ENCODE measurements at regions not wholly inside any gene's neighbourhood (a gene's known extent, or its start where the extent isn't known, plus 50 kb on each side); places are given as distances from the start of the nearest gene placed in this dataset.
"Not testable (repeated sequence)": the region's sequence is repeated elsewhere in the genome, so short reads cannot be mapped to it uniquely, and the experiment has no call there.

DNA sequence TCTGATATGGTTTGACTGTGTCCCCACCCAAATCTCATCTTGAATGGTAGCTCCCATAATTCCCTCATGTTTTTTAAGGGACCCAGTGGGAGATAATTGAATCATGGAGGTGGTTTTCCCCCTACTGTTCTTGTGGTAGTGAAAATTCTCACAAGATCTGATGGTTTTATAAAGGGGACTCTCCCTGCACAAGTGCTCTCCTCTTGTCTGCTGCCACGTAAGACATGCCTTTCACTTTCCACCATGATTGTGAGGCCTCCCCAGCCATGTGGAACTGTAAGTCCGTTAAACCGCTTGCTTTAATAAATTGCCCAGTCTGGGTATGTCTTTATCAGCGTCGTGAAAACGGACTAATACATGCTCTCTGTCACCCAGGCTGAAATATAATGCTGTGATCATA, 200.9 kb upstream of the SLIT2 start:
- DNase-seq (ENCODE audit: low spot score): no peak

DNA sequence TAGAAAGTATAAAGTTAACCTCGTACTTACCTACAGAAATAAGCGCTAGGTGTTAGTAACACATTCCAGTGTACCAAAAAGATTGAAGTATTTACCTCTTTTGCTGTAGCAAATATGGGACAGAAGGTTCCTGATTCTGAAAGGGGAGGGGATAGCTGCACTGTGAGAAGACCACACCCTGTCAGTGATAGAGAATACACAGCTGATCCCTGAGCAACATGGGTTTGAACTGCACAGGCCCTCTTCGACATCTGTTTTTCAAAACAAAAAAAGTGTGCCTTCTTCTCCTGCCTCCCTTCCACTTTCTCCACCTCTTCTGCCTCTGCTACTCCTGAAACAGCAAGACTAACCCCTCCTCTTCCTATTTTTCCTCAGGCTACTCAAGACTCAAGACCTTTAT, 201.8 kb upstream of the SLIT2 start:
- no peak for DNase-seq (ENCODE audit: low spot score)

DNA sequence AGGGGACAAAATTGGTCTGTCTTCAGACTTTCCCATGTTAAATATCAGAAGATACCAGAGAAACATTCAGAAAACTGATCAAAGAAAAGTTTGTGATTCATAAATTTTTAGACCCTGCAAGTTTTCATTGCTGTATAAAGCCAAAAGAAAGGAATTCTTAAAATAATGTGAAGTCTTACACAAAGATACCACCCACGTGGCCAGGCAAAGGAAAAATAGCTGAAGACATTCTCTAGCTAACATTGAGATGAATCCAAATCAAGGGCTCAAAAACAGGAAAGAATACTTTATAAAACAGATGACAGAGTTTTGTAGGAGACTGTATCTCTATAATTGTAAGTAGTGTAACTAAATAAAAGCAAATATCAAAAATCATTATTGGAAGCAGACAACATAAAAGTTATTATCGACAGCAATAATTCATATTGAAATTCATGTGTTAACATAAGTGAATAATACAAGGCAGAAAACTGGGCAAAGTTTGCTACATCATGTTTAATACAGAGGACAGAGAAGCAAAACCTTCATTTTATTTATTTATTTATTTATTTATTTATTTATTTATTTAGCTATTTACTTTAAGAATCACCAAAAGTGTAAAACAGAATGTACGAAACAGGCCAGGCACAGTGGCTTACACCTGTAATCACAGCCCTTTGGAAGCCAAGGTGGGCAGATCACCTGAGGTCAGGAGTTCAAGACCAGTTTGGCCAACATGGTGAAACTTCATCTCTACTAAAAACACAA, 204.6 kb upstream of the SLIT2 start:
- DNase-seq (ENCODE audit: low spot score): no peak

DNA sequence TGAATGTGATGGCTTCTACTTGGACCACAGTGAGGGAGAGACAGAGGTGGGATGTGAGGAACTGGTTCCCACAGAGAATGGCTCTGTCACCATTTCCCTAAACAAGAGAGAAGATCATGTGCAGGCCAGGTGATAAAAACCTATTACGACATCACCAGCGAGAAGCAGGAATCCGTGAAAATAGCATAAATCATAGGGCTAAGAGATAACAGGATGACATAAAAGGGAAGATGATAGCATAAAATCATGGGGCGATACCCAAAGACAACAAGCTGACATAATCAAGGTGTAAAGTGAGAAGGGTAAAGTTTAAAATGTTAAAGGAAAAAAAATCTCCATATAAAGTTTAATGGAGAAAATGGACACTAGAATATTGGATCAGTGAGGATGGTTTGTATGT, 205.5 kb upstream of the SLIT2 start:
- no peak for DNase-seq (ENCODE audit: low spot score)

DNA sequence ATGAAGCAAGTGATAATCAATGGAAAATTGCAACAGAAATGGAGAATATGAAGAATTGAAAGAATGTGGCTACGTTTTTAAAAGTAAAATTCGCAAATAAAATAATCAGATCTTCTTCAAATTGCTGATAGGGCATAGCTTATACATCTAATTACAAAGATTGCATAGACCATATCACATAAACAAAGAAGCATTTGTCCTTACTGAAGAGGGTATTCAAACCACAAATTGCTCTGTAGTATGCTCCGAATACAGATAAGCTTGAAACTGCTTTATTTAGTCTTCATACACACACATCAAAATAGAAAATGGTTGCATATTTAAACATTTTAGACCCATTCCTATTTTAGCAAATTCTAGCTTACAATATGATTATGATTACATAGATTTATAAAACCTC, 206.7 kb upstream of the SLIT2 start:
- DNase-seq (ENCODE audit: low spot score): no peak

DNA sequence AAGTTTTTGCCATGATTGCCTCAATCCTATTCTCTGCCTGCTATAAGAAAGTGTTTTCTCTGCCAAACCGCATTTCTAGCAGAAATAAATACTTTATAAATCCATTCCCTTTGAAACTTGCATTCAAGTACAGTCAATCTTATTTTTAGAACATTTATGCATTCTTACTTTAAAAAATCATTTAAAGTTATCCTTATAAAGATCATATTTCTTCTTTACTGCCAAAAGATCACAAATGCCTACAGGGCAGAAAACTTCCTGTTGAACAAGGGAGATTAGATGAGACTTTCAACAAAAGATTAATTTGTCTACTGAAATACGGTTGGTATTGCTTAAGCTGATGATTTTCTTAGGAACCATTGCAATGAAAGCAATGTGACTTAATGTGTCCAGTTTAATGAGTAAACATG, 207.2 kb upstream of the SLIT2 start:
- DNase-seq (ENCODE audit: low spot score): no peak

DNA sequence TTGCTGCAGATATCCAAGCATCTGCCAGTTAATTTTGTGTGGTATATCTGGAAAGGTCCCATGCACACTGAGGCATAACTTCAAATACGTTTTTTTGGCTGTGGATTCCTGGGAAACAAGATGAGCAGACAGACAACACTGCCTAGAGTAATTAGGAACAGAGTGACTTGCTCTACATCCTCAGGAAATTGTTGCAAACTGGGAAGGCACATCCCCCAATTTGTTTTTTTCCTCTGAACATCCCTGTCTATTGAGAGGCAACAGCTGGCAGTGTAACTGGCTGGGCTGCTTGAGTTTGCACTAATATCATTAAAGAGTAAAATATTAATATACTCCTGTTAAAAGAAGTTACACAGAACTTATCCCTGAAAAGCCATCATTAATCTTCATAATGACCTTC, 207.7 kb upstream of the SLIT2 start:
- no peak for DNase-seq (ENCODE audit: low spot score)

DNA sequence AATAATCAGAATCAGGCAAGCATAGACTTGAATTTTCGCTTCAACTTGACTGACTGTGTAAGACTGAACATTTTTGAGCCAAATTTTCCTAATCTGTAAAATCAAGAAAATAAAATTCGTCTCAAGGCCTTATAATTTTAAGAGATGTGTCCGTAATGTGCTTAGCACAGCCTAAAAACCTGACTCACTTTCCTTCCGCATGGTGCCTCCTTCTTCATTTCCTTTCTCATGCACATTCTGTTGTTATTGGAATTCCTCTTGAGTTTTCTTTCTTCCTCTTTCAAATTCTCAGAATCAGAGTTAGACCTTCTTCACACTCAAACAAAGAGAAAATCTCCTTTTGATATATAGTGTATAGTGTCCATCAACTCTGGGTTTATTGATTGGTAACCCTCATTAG, 208.9 kb upstream of the SLIT2 start:
- DNase-seq (ENCODE audit: low spot score): no peak

DNA sequence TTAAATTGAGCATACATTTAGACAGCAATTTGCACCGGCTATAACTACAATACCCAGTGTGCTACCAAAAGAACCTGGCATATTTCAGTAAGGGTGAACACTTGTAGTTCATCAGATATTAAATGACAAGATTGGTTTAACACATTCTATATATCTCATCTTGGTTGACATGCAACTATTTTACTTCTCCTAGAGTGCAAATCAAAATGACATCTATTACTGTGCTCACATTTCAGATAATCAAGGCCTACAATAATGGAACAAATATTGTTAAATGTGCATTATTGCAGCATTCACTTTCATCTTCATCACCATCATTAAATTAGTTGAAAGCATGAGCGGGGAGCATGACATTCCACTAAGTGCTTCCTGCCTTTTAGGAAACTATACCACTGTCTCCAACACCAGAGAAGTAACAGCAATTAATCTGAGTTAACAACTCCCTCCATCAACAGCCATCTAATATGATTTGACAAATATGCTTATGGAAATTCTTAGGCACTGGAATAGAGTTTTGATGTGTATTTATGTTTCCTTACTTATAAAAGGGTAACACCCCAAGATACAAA, 209.8 kb upstream of the SLIT2 start:
- no peak for DNase-seq (ENCODE audit: low spot score)

DNA sequence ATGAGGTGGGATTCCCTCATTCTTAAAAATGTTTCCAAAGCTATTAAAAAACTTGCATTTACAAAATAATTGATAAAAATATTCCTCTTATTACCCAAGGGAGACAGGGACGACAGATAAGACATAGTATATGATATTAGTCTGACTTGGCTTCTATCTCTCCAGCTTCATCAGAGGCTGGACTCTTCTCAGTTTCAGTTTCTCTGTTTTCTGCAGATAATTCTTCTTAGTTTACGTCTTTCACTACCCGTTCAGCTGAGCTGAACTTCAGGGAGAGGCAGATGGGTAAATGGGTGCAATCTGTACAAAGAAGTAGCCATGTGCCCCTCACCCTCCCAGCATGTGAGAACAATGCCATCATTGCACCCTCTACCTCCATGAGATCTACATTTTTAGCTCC, 214.0 kb upstream of the SLIT2 start:
- DNase-seq (ENCODE audit: low spot score): no peak

DNA sequence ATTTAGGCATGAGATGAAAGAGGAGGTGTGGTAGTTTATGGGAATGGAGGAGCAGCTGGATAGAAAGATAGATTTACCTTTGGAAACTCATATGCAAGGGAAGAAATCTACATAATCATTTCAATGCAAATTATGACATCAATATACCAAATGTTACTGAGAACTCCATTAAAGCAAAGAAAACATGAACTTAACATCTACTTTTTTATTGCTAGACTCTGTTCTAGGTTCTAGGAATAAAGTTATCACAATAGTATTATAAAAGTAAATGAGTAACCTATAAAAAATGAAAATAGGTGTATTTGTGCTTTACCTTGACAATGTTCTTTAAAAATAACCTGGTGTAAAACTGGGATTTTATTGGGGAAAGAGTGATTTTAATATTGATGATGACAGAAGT, 221.6 kb upstream of the SLIT2 start:
- no peak for DNase-seq (ENCODE audit: low spot score)

DNA sequence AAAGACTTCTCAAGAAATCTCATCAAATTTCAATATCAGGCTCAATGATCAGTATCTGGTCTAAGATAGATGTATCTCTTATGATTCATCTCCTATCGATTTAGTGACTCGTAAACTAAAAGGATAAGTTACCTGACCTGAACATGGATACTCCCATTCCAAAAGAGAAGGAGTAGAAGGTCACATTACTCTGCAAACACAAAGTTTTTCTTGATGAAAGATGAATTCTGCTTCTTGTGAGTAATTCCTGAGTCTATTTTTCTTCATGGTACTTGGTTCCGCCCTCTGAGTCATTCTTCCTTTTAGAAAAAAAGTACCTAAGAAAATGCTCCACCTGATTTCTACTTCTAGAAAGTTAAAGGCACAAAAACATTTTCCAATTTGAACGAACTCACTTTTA, 223.1 kb upstream of the SLIT2 start:
- no peak for DNase-seq (ENCODE audit: low spot score)

DNA sequence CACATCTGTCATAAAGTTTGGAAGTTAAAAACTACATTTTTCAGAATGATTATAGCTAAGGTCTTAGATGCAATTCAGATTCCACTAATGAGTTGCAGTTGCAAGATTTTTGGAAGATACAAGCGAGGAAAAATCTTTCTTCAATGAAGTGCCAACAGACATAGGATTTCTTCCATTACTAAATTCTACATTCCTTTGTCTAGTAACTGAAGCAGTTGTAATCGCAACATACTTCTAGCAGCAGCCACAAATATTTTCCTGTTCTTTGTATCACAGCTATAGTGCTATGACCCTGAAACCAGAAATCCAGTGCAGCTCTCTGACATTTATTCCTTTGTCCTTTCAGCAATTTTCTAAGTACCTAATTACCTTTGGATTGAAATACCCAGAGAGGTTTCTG, 225.2 kb upstream of the SLIT2 start:
- no peak for DNase-seq (ENCODE audit: low spot score)

DNA sequence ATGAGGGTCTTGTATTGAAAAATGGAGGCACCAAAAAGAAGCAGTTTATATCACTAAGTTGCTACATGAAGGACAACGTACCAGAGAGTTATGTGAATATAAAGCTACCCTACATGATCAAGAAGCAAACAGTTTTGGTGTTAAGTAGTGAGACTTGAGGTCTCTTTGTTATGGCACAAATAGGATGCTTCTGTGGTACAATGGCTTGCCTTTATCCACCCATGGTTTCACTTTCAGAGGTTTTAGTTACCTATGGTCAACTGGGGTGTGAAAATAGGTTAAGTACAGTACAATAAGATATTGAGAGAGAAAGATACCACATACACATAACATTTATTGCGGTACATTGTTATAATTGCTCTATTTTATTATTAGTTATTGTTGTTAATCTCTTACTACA, 229.2 kb upstream of the SLIT2 start:
- no peak for DNase-seq (ENCODE audit: low spot score)

DNA sequence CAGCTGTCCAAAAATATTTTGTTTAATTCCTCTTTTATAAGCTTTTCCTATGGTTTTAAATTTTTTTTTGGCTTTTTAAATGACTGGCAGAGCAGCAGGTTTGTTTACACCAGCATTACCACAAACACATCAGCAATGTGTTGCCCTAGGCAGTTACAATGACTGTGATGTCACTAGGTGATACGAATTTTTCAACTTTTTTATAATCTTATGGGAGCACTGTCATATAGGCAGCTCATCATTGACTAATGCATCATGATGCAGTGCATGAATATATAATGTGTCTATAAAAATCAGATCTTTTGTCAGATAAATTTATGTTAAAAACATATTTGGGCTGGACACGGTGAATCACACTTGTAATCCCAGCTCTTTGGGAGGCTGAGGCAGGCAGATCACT, 231.6 kb upstream of the SLIT2 start:
- DNase-seq (ENCODE audit: low spot score): no peak

DNA sequence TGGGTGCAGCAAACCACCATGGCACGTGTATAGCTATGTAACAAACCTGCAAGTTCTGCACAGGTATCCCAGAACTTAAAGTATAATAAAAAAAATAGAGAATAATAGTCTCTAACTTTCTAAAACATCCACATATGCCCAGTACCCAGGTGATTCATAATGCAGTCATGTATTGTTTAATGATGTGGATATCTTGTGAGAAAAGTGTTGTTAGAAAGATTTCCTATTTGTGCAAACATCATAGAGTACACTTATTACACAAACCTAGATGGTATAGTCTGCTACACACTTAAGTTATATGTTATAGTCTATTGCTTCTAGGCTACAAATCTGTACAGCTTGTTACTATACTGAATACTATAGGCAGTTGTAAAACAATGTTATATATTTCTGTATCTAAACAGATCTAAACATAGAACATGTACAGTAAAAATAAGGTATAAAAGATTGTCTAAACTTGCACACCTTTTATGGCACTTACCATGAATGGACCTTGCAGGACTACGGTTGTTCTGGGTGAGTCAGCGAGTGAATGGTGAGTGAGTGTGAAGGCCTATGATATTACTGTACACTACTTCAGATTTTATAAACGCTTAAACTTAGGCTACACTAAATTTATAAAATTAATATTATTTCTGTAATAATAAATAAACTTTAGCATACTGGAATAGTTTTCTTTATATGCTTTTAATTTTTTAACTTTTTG, 232.2 kb upstream of the SLIT2 start:
- DNase-seq (ENCODE audit: low spot score): no peak

DNA sequence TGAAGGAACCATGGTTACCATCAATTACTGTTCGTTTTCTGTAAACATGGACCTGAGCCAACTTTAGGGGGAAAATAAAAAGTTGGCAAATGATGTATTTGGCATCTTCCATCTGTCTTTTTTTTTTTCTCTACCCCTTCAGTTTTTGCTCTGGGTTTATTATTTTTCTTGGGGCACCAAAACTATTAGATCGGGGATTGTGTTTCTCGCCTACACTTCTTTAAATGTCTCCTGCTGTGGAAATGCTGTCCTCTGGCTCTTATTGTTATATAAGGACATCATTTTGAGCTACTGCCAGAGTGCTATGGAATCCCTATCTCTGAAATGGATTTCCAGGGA, 234.0 kb upstream of the SLIT2 start:
- DNase-seq (ENCODE audit: low spot score): no peak

DNA sequence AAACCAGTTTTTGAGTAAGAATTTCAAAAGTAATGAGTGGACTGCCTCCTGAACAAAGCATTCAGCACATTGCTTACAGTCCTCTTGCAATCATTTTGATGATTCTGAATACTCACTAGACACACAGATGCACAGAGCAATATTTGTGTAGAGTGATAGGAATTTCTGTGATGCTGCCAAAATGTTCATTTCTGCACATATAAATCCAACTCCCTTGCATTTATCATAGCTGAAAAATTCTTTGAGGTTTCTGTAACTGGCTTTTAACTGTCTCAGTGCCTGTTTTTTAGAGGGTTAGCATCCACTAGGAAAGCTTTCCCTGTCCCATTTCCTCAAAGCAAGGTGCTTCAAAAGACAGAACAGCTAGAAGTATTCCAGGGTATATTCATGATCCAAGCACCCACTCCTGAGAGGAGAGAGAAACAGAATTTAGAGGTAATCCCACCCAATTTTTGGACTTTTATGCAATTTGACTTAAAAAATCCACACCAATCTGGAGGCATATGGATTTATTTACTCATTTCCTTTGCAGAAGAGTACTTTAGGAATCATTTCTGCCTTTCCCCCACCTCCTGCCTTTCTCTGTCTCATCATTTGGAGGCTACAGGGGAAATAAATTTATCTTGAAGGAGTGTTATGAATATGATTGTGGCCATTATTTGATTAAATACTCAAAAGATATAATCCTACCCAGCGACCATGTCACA, 234.5 kb upstream of the SLIT2 start:
- DNase-seq (ENCODE audit: low spot score): no peak

DNA sequence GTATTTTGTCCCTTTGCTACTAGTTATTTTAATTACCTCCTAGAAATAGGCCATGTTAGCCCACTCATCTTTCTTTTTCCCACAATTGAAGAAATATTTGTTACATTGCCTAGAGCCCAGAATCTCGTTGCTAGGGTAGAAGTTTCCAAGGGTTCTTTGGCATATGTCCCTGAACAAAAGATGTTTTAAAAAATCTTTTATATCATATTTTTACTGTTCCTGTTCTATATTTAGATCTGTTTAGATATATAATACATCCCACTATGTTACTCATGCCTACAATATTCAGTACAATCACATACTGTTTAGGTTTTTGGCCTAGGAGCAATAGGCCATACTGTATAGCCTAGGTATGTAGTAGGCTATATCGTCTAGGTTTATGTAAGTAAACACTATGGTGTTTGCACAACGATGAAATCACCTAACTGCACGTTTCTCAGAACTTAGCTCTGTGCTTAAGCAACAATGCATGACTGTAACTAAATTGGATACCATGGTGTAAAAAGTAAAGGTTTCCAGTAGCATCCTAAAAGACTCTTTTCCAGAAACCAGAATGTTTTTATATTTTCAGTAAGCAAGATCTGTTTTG, 236.0 kb upstream of the SLIT2 start:
- no peak for DNase-seq (ENCODE audit: low spot score)

DNA sequence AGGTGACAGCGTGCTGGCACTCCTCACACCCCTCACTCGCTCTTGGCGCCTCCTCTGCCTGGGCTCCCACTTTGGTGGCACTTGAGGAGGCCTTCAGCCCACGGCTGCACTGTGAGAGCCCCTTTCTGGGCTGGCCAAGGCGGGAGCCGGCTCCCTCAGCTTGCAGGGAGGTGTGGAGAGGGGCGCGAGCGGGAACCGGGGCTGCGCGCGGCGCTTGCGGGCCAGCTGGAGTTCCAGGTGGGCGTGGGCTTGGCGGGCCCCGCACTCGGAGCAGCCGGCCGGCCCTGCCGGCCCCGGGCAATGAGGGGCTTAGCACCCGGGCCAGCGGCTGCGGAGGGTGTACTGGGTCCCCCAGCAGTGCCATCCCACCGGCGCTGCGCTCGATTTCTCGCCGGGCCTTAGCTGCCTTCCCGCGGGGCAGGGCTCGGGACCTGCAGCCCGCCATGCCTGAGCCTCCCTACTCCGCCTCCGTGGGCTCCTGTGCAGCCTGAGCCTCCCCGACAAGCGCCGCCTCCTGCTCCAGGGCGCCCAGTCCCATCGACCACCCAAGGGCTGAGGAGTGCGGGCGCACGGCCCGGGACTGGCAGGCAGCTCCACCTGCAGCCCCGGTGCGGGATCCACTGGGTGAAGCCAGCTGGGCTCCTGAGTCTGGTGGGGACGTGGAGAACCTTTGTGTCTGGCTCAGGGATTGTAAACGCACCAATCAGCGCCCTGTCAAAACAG, 247.7 kb upstream of the SLIT2 start:
- not testable (repeated sequence) for DNase-seq (ENCODE audit: low spot score)

DNA sequence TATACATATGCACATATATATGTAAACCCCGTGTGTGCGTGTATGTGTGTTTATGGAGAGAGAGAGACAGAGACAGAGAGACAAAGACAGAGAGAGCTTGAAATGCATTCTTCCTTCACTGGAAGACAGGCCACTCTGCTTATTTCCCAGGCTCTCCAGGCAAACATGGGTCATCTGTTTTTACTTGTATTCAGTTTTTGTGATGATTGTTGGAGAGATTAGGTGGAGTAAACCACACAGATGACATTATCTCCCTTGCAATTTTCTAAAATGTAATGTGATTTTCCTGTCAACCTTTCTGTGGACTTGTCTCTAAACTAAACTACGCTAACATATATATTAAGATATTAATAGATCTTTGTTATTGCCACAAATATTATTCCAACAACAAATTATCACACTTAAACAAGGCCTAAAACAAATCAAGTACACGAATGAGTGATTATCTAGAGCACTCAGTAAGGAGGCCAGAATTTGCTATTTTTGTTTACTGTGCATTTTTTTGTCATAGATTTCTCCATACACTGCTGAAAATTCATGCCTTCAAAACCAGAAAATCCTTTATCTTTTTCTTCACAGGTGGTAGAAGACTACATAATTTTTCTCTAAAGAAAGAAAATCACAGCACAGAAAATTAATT, 251.8 kb upstream of the SLIT2 start:
- no peak for DNase-seq (ENCODE audit: low spot score)

DNA sequence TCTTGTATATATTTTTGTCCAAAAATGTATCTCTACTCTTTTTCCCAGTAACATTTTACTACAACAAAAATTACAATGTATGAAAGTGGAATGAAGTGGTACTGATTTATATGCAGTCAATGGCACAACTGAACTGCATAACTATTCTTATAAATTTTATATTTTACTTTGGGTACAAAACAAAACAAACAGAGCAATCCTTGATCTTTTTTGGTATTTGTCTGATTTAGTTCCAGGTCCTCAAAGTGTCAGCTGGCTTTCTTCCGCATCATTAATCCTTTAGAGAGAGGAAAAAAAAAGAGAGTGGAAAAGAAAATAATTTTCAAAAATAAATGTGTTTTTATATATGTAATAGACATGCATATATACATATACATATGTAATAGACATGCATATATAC, 252.4 kb upstream of the SLIT2 start:
- DNase-seq (ENCODE audit: low spot score): no peak
